Sigmoid colon (tissue), 4 donors: ENCODE measurements at regions not wholly inside any gene's neighbourhood (a gene's known extent, or its start where the extent isn't known, plus 50 kb on each side); places are given as distances from the start of the nearest gene placed in this dataset.

Experiments
- POLR2A ChIP-seq, 2 donors: fragments of 450-650 bp; IDR thresholded peaks; one replicate each; pipeline ENCODE4 v1.6.1; 2016; ENCODE audit warnings: antibody characterized with exemption in 2 of 2, mild to moderate bottlenecking in 2 of 2, moderate library complexity in 2 of 2
- POLR2AphosphoS5 ChIP-seq, 4 donors: sonication (generic); formaldehyde crosslinking; IDR thresholded peaks; one replicate each; pipeline ENCODE4 v1.6.1; 2017; ENCODE audit warnings: antibody characterized with exemption in 4 of 4
- TF ChIP-seq, protein P1 (sequence below), 4 experiments: fragments of 450-650 bp in 3 of 4; fragments of 200-600 bp in 1 of 4; IDR thresholded peaks; one replicate each; pipeline ENCODE4 v1.5.1; 2016 to 2019; ENCODE audit warnings: antibody characterized with exemption in 4 of 4, mild to moderate bottlenecking in 3 of 4, moderate library complexity in 2 of 4

DNA sequence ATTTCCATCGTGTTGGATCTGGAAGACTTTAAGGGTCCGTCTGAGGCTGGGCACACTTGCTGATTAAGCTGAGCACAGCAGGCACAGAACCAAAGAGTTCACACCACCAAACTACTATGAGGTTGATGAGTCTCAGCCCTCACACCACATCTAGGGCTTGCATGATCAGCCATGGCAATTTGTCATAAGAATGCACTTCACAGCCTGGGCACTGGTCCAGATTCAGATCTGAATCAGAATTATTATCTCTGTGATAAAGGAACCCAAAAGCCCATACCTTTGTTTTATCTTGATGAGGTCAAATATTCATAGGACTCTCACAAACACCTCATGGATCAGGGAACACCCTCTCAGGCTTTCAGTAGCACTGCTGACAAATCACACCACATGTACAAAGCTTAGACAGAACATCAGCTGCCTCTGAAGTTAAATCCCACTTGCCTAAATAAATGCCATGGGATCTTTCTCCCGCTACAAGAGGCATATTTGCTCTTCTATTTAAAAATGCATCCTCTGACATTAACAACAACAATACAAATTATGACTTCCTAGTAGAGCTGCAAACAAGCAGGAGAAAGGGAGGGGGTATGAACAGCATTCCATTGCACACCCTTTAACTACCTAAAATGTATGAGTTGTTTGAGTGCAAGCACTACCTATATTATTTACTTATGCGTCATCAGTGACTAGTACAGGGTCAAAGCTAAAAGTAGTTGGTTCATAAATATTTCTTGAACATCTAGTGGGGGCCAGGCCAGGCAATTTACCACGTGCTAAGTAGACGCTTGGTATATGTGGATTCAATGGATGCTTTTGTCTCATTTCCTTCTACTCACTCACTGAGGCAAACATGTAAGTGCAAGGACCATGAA lies 186.3 kb upstream of the FGF13 start:
- TF ChIP-seq, protein P1, sequence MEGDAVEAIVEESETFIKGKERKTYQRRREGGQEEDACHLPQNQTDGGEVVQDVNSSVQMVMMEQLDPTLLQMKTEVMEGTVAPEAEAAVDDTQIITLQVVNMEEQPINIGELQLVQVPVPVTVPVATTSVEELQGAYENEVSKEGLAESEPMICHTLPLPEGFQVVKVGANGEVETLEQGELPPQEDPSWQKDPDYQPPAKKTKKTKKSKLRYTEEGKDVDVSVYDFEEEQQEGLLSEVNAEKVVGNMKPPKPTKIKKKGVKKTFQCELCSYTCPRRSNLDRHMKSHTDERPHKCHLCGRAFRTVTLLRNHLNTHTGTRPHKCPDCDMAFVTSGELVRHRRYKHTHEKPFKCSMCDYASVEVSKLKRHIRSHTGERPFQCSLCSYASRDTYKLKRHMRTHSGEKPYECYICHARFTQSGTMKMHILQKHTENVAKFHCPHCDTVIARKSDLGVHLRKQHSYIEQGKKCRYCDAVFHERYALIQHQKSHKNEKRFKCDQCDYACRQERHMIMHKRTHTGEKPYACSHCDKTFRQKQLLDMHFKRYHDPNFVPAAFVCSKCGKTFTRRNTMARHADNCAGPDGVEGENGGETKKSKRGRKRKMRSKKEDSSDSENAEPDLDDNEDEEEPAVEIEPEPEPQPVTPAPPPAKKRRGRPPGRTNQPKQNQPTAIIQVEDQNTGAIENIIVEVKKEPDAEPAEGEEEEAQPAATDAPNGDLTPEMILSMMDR (IDR thresholded peaks at IDR 0.05) = no peak
- TF ChIP-seq POLR2A (IDR thresholded peaks at IDR 0.05) (no peak), POLR2AphosphoS5 (IDR thresholded peaks at IDR 0.05) (no peak)
